A549 (cell line): ENCODE measurements at regions not wholly inside any gene's neighbourhood (a gene's known extent, or its start where the extent isn't known, plus 50 kb on each side); places are given as distances from the start of the nearest gene placed in this dataset.

Experiments used
- ATAC-seq, 2 experiments: fragments of 200-7000 bp in 1 of 2; fragments of >200 bp in 1 of 2; cut with Nextera tagmentation in 1 of 2; cut with Tn5 transposase in 1 of 2; 3 replicates each; pipeline versions ENCODE4 v1.8.0 to v1.9.1; 2018 to 2020; ENCODE audit warnings: mild to moderate bottlenecking in 1 of 2, moderate library complexity in 1 of 2
- CTCF ChIA-PET: fragments of 300-600 bp; sonication (Branson Sonifier 250); formaldehyde crosslinking; extraction: SDS; loops from one replicate; lab custom pipeline; 2021; ENCODE audit warnings: antibody characterized with exemption, inconsistent platforms; lab: Yijun Ruan, JAX
- POLR2A ChIA-PET: fragments of 350-600 bp; formaldehyde crosslinking; extraction: SDS; loops from one replicate; lab custom pipeline; 2021; ENCODE audit warnings: antibody characterized with exemption, inconsistent platforms; lab: Yijun Ruan, JAX
- DNase-seq, 2 experiments: peaks; one replicate each; pipeline versions ENCODE4 v3.0.0 to v3.0.0-alpha.2; 2011 to 2016; ENCODE audit warnings: low read depth in 1 of 2, low spot score in 1 of 2
- FAIRE-seq: peaks from 2 replicates; lab custom pipeline; 2011; peaks lifted over from hg19 to GRCh38; lab: Jason Lieb, UNC
- H3K27ac ChIP-seq, 2 experiments: fragments of >200 bp; sonication (Bioruptor Twin); formaldehyde crosslinking; 3 replicates each; pipeline ENCODE4 v1.5.1; 2016 to 2017
- H3K4me1 ChIP-seq: fragments of >200 bp; sonication (Bioruptor Twin); formaldehyde crosslinking; 3 replicates; pipeline ENCODE4 v1.6.1; 2016
- H3K4me2 ChIP-seq: fragments of >200 bp; sonication (Bioruptor Twin); formaldehyde crosslinking; 3 replicates; pipeline ENCODE4 v1.6.1; 2016
- H3K4me3 ChIP-seq: fragments of >200 bp; sonication (Bioruptor Twin); formaldehyde crosslinking; 3 replicates; pipeline ENCODE4 v1.5.1; 2016
- H3K9me3 ChIP-seq: fragments of >200 bp; sonication (Bioruptor Twin); formaldehyde crosslinking; 3 replicates; pipeline ENCODE4 v1.6.1; 2016
- ATOH8 ChIP-seq: fragments of 250-450 bp; sonication (Bioruptor Pico); IDR thresholded peaks from 2 replicates; pipeline ENCODE4 v1.5.0; 2020; ENCODE audit warnings: low read depth, mild to moderate bottlenecking, moderate library complexity
- BCL3 ChIP-seq: fragments of >200 bp; sonication (Bioruptor Twin); formaldehyde crosslinking; IDR thresholded peaks from 3 replicates; pipeline ENCODE4 v1.6.1; 2016
- CBX8 ChIP-seq: fragments of 200-600 bp; sonication (generic); IDR thresholded peaks from 2 replicates; pipeline ENCODE4 v1.6.1; 2016
- CEBPB ChIP-seq, 2 experiments: fragments of >200 bp in 1 of 2; sonication (Bioruptor Twin) in 1 of 2; formaldehyde crosslinking in 1 of 2; IDR thresholded peaks; 2 replicates each; pipeline ENCODE4 v1.6.1; 2012 to 2016
- E2F6 ChIP-seq: IDR thresholded peaks from 2 replicates; pipeline ENCODE4 v1.6.1; 2012; ENCODE audit warnings: low read depth, borderline replicate concordance
- EHMT2 ChIP-seq: fragments of 200-600 bp; sonication (generic); IDR thresholded peaks from 2 replicates; pipeline ENCODE4 v1.6.1; 2016; ENCODE audit warnings: antibody characterized with exemption, low read depth, mild to moderate bottlenecking, moderate library complexity
- FOSB ChIP-seq: fragments of 250-450 bp; sonication (Bioruptor Pico); IDR thresholded peaks from 2 replicates; pipeline ENCODE4 v1.5.0; 2020; ENCODE audit warnings: mild to moderate bottlenecking, moderate library complexity
- FOSL2 ChIP-seq, 2 experiments: fragments of 450-650 bp in 1 of 2; fragments of >200 bp in 1 of 2; sonication (Bioruptor Twin) in 1 of 2; formaldehyde crosslinking; IDR thresholded peaks; 2 replicates each; pipeline versions ENCODE4 v1.5.0 to v1.6.1; 2016 to 2020; ENCODE audit warnings: mild to moderate bottlenecking in 1 of 2, moderate library complexity in 1 of 2
- FOXS1 ChIP-seq: fragments of 250-450 bp; sonication (Bioruptor Pico); IDR thresholded peaks from 2 replicates; pipeline ENCODE4 v1.5.0; 2020; ENCODE audit warnings: mild to moderate bottlenecking, moderate library complexity
- GATA3 ChIP-seq: IDR thresholded peaks from 2 replicates; pipeline ENCODE4 v1.6.1; 2012; ENCODE audit warnings: borderline replicate concordance
- HDAC2 ChIP-seq: fragments of 200-600 bp; sonication (generic); IDR thresholded peaks from 2 replicates; pipeline ENCODE4 v1.6.1; 2016
- HOXB13 ChIP-seq: fragments of 250-450 bp; sonication (Bioruptor Pico); IDR thresholded peaks from 2 replicates; pipeline ENCODE4 v1.5.0; 2020; ENCODE audit warnings: low read depth, mild to moderate bottlenecking, moderate library complexity
- KDM1A ChIP-seq: fragments of 200-600 bp; sonication (generic); IDR thresholded peaks from 2 replicates; pipeline ENCODE4 v1.6.1; 2016; ENCODE audit warnings: low read depth, mild to moderate bottlenecking
- KDM5A ChIP-seq: fragments of 200-600 bp; sonication (generic); IDR thresholded peaks from 2 replicates; pipeline ENCODE4 v1.6.1; 2016; ENCODE audit warnings: antibody characterized with exemption, mild to moderate bottlenecking
- MAX ChIP-seq: IDR thresholded peaks from 2 replicates; pipeline ENCODE4 v1.6.1; 2012
- MYC ChIP-seq: IDR thresholded peaks from 2 replicates; pipeline ENCODE4 v1.6.1; 2012; ENCODE audit warnings: mild to moderate bottlenecking, inconsistent platforms, low read length, improper control_type of control experiment, borderline replicate concordance
- PHF8 ChIP-seq: fragments of 200-600 bp; sonication (generic); IDR thresholded peaks from 2 replicates; pipeline ENCODE4 v1.6.1; 2016; ENCODE audit warnings: low read depth, mild to moderate bottlenecking, antibody characterized with exemption, moderate library complexity, borderline replicate concordance
- RARB ChIP-seq: fragments of 250-450 bp; sonication (Bioruptor Pico); IDR thresholded peaks from 2 replicates; pipeline ENCODE4 v1.8.0; 2021; ENCODE audit warnings: mild to moderate bottlenecking, moderate library complexity
- RCOR1 ChIP-seq: fragments of 150-350 bp; IDR thresholded peaks from 2 replicates; pipeline ENCODE4 v1.6.1; 2014; ENCODE audit warnings: antibody characterized with exemption, low read length, low read depth
- REST ChIP-seq: fragments of 200-600 bp; sonication (generic); IDR thresholded peaks from 2 replicates; pipeline ENCODE4 v1.6.1; 2016; ENCODE audit warnings: antibody characterized with exemption, mild to moderate bottlenecking, moderate library complexity
- RFX5 ChIP-seq: fragments of 450-650 bp; IDR thresholded peaks from 2 replicates; pipeline ENCODE4 v1.7.1; 2014; ENCODE audit warnings: antibody characterized with exemption, mild to moderate bottlenecking, moderate library complexity
- SMC3 ChIP-seq: fragments of >200 bp; sonication (Bioruptor Twin); formaldehyde crosslinking; IDR thresholded peaks from 3 replicates; pipeline ENCODE4 v1.6.1; 2018; ENCODE audit warnings: inconsistent platforms
- SREBF2 ChIP-seq: fragments of 450-650 bp; IDR thresholded peaks from 2 replicates; pipeline ENCODE4 v1.6.1; 2014; ENCODE audit warnings: mild to moderate bottlenecking, moderate library complexity
- TFCP2L1 ChIP-seq: fragments of 250-450 bp; sonication (Bioruptor Pico); IDR thresholded peaks from 2 replicates; pipeline ENCODE4 v1.5.0; 2021; ENCODE audit warnings: mild to moderate bottlenecking
- TP53 ChIP-seq: fragments of 250-450 bp; sonication (Bioruptor Pico); IDR thresholded peaks from 2 replicates; pipeline ENCODE4 v1.5.0; 2021; ENCODE audit warnings: mild to moderate bottlenecking, moderate library complexity
- USF2 ChIP-seq: fragments of 450-650 bp; IDR thresholded peaks from 2 replicates; pipeline ENCODE4 v1.6.1; 2014; ENCODE audit warnings: antibody characterized with exemption
- ZFP36 ChIP-seq: fragments of 450-650 bp; IDR thresholded peaks from 2 replicates; pipeline ENCODE4 v1.6.1; 2014; ENCODE audit warnings: borderline replicate concordance; ENCODE audit not compliant: partially characterized antibody
- ZNF302 ChIP-seq: fragments of 250-450 bp; sonication (Bioruptor Pico); IDR thresholded peaks from 2 replicates; pipeline ENCODE4 v1.9.0; 2021; ENCODE audit warnings: inconsistent platforms, mild to moderate bottlenecking, moderate library complexity
- ZSCAN20 ChIP-seq: fragments of 250-450 bp; sonication (Bioruptor Pico); IDR thresholded peaks from 2 replicates; pipeline ENCODE4 v1.8.0; 2022; ENCODE audit warnings: mild to moderate bottlenecking, moderate library complexity
- WGBS: methylation state at CpG from one replicate; pipeline ENCODE4 v1.1.6; 2017; ENCODE audit errors: missing lambda C conversion rate; 5-methylcytosine and 5-hydroxymethylcytosine counted together

- DNase-seq (no peak), FAIRE-seq (no peak), ATAC-seq (no peak)
- no peak overlapping the region for H3K4me3 ChIP-seq
- no peak overlapping the region for H3K27ac ChIP-seq
- 87% methylated on average over 3 of the region's 3 CpGs for WGBS
- no peak overlapping the region for H3K4me2 ChIP-seq
- no peaks in the 10 kb centered on the region for H3K9me3 ChIP-seq
- CTCF ChIA-PET = no interaction called here
- no peaks in the 10 kb centered on the region for H3K4me1 ChIP-seq
- no peak for TF ChIP-seq HOXB13 (CRISPR knock-in tag)
- no peak for TF ChIP-seq HDAC2
- no peak for TF ChIP-seq RCOR1
- TF ChIP-seq SMC3 = no peak
- no peak for TF ChIP-seq PHF8
- no peak for TF ChIP-seq BCL3
- TF ChIP-seq KDM1A = no peak
- no peak for TF ChIP-seq MYC
- no peak for TF ChIP-seq ZFP36
- no peak for TF ChIP-seq EHMT2
- TF ChIP-seq SREBF2 = no peak
- no peak for TF ChIP-seq RARB (CRISPR knock-in tag)
- TF ChIP-seq TP53 (CRISPR knock-in tag) = no peak
- no peak for TF ChIP-seq ZNF302 (CRISPR knock-in tag)
- TF ChIP-seq, all 56 proteins: peak for 0
- POLR2A ChIA-PET = no interaction called here
Measured at GRCh38 chr3:177746337-177746933, 549.2 kb upstream of the TBL1XR1 start.

GRCh38 chr3:177749836-177750235, 552.6 kb upstream of the TBL1XR1 start:
- no peak for TF ChIP-seq CEBPB (IDR thresholded peaks at IDR 0.05)
- TF ChIP-seq HOXB13 (CRISPR knock-in tag) = no peak
- TF ChIP-seq RFX5 = no peak
- TF ChIP-seq REST = no peak
- TF ChIP-seq EHMT2 = no peak
- TF ChIP-seq ZSCAN20 (CRISPR knock-in tag) = no peak
- TF ChIP-seq GATA3 = no peak
- no peak for TF ChIP-seq FOXS1
- TF ChIP-seq MAX = no peak
- TF ChIP-seq RCOR1 = no peak
- no peak for TF ChIP-seq FOSL2 (IDR thresholded peaks at IDR 0.05)
- no peak for TF ChIP-seq FOSL2 (CRISPR knock-in tag; IDR thresholded peaks at IDR 0.05)
- TF ChIP-seq E2F6 = no peak
- no peak for TF ChIP-seq USF2
- no peak for TF ChIP-seq FOSB (CRISPR knock-in tag)
- TF ChIP-seq ATOH8 (CRISPR knock-in tag) = no peak
- TF ChIP-seq MYC = no peak
- TF ChIP-seq CBX8 = no peak
- no peak for TF ChIP-seq TFCP2L1 (CRISPR knock-in tag)
- no peak for TF ChIP-seq KDM5A
- DNase-seq (no peak), ATAC-seq (no peak), FAIRE-seq (no peak)
- 72% methylated on average over 1 of the region's 1 CpG for WGBS
- ChIA-PET CTCF (no interaction called here), POLR2A (no interaction called here)
- Histone ChIP-seq H3K4me3 (no peak overlapping the region), H3K9me3 (no peaks in the 10 kb centered on the region), H3K4me1 (no peaks in the 10 kb centered on the region), H3K27ac (no peak overlapping the region), H3K4me2 (no peak overlapping the region)
